ENCODE measurements at regions not wholly inside any gene's neighbourhood (a gene's known extent, or its start where the extent isn't known, plus 50 kb on each side); places are given as distances from the start of the nearest gene placed in this dataset.

DNA sequence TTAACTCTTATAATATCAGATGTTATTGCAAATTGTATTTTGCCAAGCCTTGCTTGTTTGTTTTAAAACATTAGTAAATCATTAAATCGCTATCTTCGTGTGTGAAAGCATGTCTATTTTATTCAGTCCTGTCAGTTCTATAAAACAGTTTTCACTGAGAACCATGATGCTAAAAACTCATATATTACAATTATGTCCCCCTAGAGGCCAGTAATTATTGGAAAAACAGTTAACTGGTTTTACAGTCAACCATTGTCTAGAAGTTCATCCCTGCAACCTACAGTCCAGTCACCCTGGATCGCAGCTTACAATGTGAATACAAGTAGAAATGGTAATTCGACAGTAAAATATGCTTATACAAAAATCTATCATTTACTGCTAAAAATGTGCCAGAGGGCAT is 311.5 kb upstream of the ROBO2 start:
- TF ChIP-seq EP300 (IDR thresholded peaks at IDR 0.05) (no peak), POLR2A (IDR thresholded peaks at IDR 0.05) (no peak), POLR2AphosphoS5 (IDR thresholded peaks at IDR 0.05) (no peak)
- TF ChIP-seq, protein P1, sequence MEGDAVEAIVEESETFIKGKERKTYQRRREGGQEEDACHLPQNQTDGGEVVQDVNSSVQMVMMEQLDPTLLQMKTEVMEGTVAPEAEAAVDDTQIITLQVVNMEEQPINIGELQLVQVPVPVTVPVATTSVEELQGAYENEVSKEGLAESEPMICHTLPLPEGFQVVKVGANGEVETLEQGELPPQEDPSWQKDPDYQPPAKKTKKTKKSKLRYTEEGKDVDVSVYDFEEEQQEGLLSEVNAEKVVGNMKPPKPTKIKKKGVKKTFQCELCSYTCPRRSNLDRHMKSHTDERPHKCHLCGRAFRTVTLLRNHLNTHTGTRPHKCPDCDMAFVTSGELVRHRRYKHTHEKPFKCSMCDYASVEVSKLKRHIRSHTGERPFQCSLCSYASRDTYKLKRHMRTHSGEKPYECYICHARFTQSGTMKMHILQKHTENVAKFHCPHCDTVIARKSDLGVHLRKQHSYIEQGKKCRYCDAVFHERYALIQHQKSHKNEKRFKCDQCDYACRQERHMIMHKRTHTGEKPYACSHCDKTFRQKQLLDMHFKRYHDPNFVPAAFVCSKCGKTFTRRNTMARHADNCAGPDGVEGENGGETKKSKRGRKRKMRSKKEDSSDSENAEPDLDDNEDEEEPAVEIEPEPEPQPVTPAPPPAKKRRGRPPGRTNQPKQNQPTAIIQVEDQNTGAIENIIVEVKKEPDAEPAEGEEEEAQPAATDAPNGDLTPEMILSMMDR (IDR thresholded peaks at IDR 0.05), result no peak
- Histone ChIP-seq H3K4me1 (no peaks in the 10 kb centered on the region), H3K36me3 (no peaks in the 10 kb centered on the region), H3K27me3 (no peaks in the 10 kb centered on the region), H3K27ac (no peak overlapping the region), H3K9me3 (no peaks in the 10 kb centered on the region), H3K4me3 (no peak overlapping the region)
- ATAC-seq (ENCODE audit: low FRiP score in 2 of 2), result no peak
- WGBS, 2 donors, result 91 to 92% methylated on average over 4 of the region's 4 CpGs
- no peak for DNase-seq

DNA sequence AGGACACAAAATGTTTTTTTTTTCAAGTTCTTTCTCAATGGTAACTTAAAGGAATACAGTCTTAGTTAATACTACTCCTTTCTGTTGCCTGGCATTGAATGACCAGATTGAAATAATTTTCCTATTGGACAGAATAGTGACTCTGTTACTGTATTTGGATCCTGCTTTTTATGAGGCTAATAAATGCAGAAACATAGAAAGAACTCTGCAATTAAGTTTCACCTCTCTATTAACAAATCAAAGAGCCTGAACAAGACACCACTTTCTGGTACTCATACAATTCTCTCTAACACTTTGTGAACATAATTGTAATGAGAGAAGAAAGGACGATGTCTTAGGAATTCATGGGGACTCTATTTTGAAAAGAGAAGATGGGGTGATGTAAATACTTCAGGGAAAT is 308.4 kb upstream of the ROBO2 start:
- DNase-seq, result no peak
- Histone ChIP-seq H3K36me3 (no peaks in the 10 kb centered on the region), H3K27ac (no peak overlapping the region), H3K9me3 (no peaks in the 10 kb centered on the region), H3K4me1 (no peaks in the 10 kb centered on the region), H3K27me3 (no peaks in the 10 kb centered on the region), H3K4me3 (no peak overlapping the region)
- TF ChIP-seq POLR2A (IDR thresholded peaks at IDR 0.05), result no peak
- TF ChIP-seq, protein P1 (IDR thresholded peaks at IDR 0.05), result no peak
- no peak for ATAC-seq (ENCODE audit: low FRiP score in 2 of 2)
- WGBS, 2 donors, result 74 to 91% methylated on average over 1 of the region's 1 CpG

DNA sequence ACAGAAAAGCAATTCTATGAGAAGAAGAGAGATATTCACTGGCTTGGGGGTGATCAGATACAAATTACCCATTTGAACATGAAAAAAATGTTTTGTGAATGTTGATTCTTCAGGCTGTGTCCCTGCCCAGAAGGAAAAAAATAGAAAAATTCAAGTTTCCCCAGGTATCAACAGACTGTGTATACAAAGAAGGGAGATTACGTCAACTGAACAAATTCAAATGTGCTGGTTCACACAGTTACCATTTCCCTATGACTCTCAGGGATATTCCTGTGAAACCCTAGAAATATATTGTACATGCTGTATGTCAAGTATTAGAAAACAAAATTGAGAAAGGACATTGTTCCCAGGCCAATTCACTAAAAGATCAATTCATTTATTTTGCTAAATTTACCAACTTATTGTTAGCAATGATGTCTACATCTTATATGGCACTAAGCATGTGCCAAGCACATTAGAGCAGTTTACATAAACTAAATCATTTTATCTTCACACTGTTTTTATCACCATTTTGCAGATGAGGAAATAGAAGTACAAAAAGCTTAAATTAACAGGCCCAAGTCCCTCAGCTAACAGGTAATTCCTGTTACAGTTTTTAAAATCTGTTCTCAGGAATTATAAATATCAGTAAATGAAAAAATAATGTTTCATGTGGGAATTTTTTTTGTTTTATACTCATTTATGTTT is 306.7 kb upstream of the ROBO2 start:
- Histone ChIP-seq H3K27ac (no peak overlapping the region), H3K4me1 (no peaks in the 10 kb centered on the region), H3K27me3 (no peaks in the 10 kb centered on the region), H3K9me3 (no peaks in the 10 kb centered on the region), H3K4me3 (no peak overlapping the region), H3K36me3 (no peaks in the 10 kb centered on the region)
- WGBS, 2 donors, result 93 to 97% methylated on average over 1 of the region's 1 CpG
- TF ChIP-seq POLR2AphosphoS5 (IDR thresholded peaks at IDR 0.05) (no peak), EP300 (IDR thresholded peaks at IDR 0.05) (no peak), POLR2A (IDR thresholded peaks at IDR 0.05) (no peak)
- TF ChIP-seq, protein P1 (IDR thresholded peaks at IDR 0.05), result no peak
- ATAC-seq (ENCODE audit: low FRiP score in 2 of 2), result no peak
- DNase-seq, result no peak

DNA sequence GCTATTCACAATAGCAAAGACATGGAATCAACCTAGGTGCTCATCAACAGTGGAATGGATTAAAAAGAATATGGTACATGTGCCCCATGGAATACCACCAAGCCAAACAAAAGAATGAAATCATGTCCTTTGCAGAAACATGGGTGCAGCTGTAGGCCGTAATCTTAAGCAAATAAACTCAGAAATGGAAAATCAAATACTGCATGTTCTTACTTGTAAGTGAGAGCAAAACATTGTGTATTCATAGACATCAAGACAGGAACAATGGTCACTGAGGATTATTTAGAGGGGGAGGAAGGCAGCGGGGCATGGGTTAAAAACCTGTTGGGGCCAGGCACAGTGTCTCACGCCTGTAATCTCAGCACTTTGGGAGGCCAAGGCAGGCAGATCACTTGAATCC is 304.7 kb upstream of the ROBO2 start:
- Histone ChIP-seq H3K36me3 (no peaks in the 10 kb centered on the region), H3K4me3 (no peak overlapping the region), H3K27ac (no peak overlapping the region), H3K4me1 (no peaks in the 10 kb centered on the region), H3K9me3 (no peaks in the 10 kb centered on the region), H3K27me3 (no peaks in the 10 kb centered on the region)
- TF ChIP-seq EP300 (IDR thresholded peaks at IDR 0.05) (no peak), POLR2AphosphoS5 (IDR thresholded peaks at IDR 0.05) (no peak), POLR2A (IDR thresholded peaks at IDR 0.05) (no peak)
- TF ChIP-seq, protein P1 (IDR thresholded peaks at IDR 0.05), result no peak
- DNase-seq (no peak), ATAC-seq (ENCODE audit: low FRiP score in 2 of 2) (no peak)
- 44 to 49% methylated on average over 3 of the region's 3 CpGs for WGBS, 2 donors

DNA sequence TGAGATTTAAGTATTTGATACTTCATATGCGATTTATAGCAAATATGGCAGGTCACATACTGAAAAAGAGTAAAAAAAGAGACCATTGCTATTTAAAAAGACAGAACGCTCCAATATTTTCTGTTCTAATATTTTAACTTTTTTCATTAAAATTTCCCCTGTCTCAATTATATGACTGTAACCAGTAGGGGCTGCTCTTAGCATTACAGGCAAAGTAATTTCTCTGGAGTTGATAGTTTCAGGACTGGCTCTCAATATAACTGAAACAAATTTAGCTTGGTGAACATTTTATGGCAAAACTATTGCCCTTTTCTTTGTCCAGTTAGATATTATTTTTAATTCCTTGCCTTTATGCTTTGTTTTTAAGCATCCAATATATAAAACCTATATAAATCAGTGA is 286.3 kb upstream of the ROBO2 start:
- Histone ChIP-seq H3K4me3 (no peak overlapping the region), H3K4me1 (no peaks in the 10 kb centered on the region), H3K36me3 (no peaks in the 10 kb centered on the region), H3K27ac (no peak overlapping the region), H3K27me3 (no peaks in the 10 kb centered on the region), H3K9me3 (no peaks in the 10 kb centered on the region)
- 50 to 69% methylated on average over 2 of the region's 2 CpGs for WGBS, 2 donors
- DNase-seq, result no peak
- no peak for ATAC-seq (ENCODE audit: low FRiP score in 2 of 2)
- TF ChIP-seq, protein P1 (IDR thresholded peaks at IDR 0.05), result no peak
- no peak for TF ChIP-seq POLR2A (IDR thresholded peaks at IDR 0.05)
- TF ChIP-seq POLR2AphosphoS5 (IDR thresholded peaks at IDR 0.05), result no peak
- no peak for TF ChIP-seq EP300 (IDR thresholded peaks at IDR 0.05)
